ENCODE measurements at regions not wholly inside any gene's neighbourhood (a gene's known extent, or its start where the extent isn't known, plus 50 kb on each side); places are given as distances from the start of the nearest gene placed in this dataset.

DNA sequence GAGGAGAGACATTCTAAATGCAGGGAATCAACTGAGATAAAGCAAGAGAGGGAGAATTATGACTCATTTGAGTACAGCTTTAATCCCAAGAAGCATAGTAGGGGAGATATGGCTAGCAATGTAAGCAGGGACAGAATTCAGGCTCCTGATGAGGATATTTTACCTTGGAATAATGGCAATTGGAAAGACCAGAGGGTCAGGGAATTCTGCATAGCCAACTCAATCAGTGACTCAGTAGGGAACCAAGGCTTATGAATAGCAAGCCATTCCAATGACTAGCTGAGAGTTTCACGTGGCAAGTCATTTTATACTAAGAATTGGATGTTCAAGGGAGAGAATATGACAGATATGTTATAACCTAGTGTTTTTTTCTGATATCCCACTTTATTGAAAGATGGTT, 563.8 kb upstream of the NETO1 start:
- FAIRE-seq: no peak
- CTCF ChIA-PET: no interaction called here
- in situ Hi-C loops (cut with MboI): no loop called here
- no peak overlapping the region for H3K9ac ChIP-seq (ENCODE audit: control insufficient read depth, insufficient read depth, low read length)
- H3K36me3 ChIP-seq (ENCODE audit: control insufficient read depth in 2 of 2, insufficient read depth in 2 of 2, low read length in 1 of 2): no peaks in the 10 kb centered on the region
- SMC1A ChIA-PET (ENCODE audit: uncharacterized antibody, unreplicated experiment): no interaction called here
- 0% methylated on average over 1 of the region's 1 CpG for WGBS (ENCODE audit: insufficient coverage, insufficient replicate concordance, low lambda C conversion rate, missing lambda C conversion rate)
- no peak overlapping the region for H3K4me3 ChIP-seq
- H3K4me1 ChIP-seq (ENCODE audit: control insufficient read depth, insufficient read depth, low read length): no peaks in the 10 kb centered on the region
- H3K4me2 ChIP-seq (ENCODE audit: control insufficient read depth, insufficient read depth): no peak overlapping the region
- no peak for TF ChIP-seq CHD2 (IDR thresholded peaks at IDR 0.05; ENCODE audit: borderline replicate concordance, low read depth, low read length)
- no peak for TF ChIP-seq HCFC1 (IDR thresholded peaks at IDR 0.05; ENCODE audit: low read length)
- TF ChIP-seq POLR2AphosphoS5 (IDR thresholded peaks at IDR 0.05; ENCODE audit: low read length): no peak
- TF ChIP-seq, protein P1, sequence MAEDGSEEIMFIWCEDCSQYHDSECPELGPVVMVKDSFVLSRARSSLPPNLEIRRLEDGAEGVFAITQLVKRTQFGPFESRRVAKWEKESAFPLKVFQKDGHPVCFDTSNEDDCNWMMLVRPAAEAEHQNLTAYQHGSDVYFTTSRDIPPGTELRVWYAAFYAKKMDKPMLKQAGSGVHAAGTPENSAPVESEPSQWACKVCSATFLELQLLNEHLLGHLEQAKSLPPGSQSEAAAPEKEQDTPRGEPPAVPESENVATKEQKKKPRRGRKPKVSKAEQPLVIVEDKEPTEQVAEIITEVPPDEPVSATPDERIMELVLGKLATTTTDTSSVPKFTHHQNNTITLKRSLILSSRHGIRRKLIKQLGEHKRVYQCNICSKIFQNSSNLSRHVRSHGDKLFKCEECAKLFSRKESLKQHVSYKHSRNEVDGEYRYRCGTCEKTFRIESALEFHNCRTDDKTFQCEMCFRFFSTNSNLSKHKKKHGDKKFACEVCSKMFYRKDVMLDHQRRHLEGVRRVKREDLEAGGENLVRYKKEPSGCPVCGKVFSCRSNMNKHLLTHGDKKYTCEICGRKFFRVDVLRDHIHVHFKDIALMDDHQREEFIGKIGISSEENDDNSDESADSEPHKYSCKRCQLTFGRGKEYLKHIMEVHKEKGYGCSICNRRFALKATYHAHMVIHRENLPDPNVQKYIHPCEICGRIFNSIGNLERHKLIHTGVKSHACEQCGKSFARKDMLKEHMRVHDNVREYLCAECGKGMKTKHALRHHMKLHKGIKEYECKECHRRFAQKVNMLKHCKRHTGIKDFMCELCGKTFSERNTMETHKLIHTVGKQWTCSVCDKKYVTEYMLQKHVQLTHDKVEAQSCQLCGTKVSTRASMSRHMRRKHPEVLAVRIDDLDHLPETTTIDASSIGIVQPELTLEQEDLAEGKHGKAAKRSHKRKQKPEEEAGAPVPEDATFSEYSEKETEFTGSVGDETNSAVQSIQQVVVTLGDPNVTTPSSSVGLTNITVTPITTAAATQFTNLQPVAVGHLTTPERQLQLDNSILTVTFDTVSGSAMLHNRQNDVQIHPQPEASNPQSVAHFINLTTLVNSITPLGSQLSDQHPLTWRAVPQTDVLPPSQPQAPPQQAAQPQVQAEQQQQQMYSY (CRISPR knock-in tag; IDR thresholded peaks at IDR 0.05): no peak
- TF ChIP-seq EZH2 (IDR thresholded peaks at IDR 0.05; ENCODE audit: borderline replicate concordance, control insufficient read depth, low read depth, low read length): no peak
- TF ChIP-seq ATF7 (IDR thresholded peaks at IDR 0.05; ENCODE audit: low read depth): no peak
- no peak for TF ChIP-seq KDM1A (IDR thresholded peaks at IDR 0.05; ENCODE audit: borderline replicate concordance)
- no peak for TF ChIP-seq ZNF622 (IDR thresholded peaks at IDR 0.05)
- no peak for TF ChIP-seq SREBF1 (IDR thresholded peaks at IDR 0.05; ENCODE audit: low read length)
- intact Hi-C loops (cut with micrococcal nuclease; ENCODE audit: unreplicated experiment): no loop called here
- no peak for DNase-seq (ENCODE audit: low read depth, low spot score)
- H3K79me2 ChIP-seq (ENCODE audit: control insufficient read depth, insufficient read depth, low read length): no peaks in the 10 kb centered on the region
- POLR2A ChIA-PET: no interaction called here
- H3K27me3 ChIP-seq (replicated peaks in 1 of 2; ENCODE audit: control insufficient read depth in 2 of 2, insufficient read depth in 2 of 2, low read length in 1 of 2): no peaks in the 10 kb centered on the region
- H3K27ac ChIP-seq (ENCODE audit: control insufficient read depth, insufficient read depth): no peak overlapping the region
- H4K20me1 ChIP-seq (ENCODE audit: control insufficient read depth, insufficient read depth): no peaks in the 10 kb centered on the region
- no peaks in the 10 kb centered on the region for H3K9me3 ChIP-seq (replicated peaks; ENCODE audit: control insufficient read depth, insufficient read depth, low read length)
- no peak overlapping the region for H2AFZ ChIP-seq (ENCODE audit: control insufficient read depth, low read depth, low read length)
- RAD21 ChIA-PET (ENCODE audit: unreplicated experiment): no interaction called here
- no TSS peak for BruUV-seq (replicated peaks)
- ATAC-seq: no peak
